Adrenal gland (tissue), 9 donors: ENCODE measurements at regions not wholly inside any gene's neighbourhood (a gene's known extent, or its start where the extent isn't known, plus 50 kb on each side); places are given as distances from the start of the nearest gene placed in this dataset.

Experiments
- DNase-seq, 7 donors: peaks; one replicate each; pipeline ENCODE4 v3.0.0-alpha.2; 2019 to 2020
- H3K27ac ChIP-seq, 5 donors: fragments of 200-600 bp; sonication (generic) in 4 of 5; 1 replicate in 3 of 5; 2 replicates in 2 of 5; pipeline versions ENCODE4 v1.5.1 to v1.8.0; 2016 to 2020; ENCODE audit warnings: mild to moderate bottlenecking in 1 of 5
- H3K27me3 ChIP-seq: fragments of 200-600 bp; 2 replicates; pipeline ENCODE4 v1.8.0; 2021
- H3K36me3 ChIP-seq, 2 donors: fragments of 200-600 bp; replicated peaks in 1 of 2; 1 replicate in 1 of 2; 2 replicates in 1 of 2; pipeline versions ENCODE4 v1.5.1 to v1.8.0; 2018 to 2022
- H3K4me1 ChIP-seq, 2 donors: fragments of 200-600 bp; replicated peaks in 1 of 2; 1 replicate in 1 of 2; 2 replicates in 1 of 2; pipeline versions ENCODE4 v1.5.1 to v1.8.0; 2018 to 2021
- H3K4me3 ChIP-seq, 4 donors: fragments of 200-600 bp; sonication (generic) in 3 of 4; one replicate each; pipeline ENCODE4 v1.5.1; 2016 to 2018
- H3K9me3 ChIP-seq, 3 donors: fragments of 200-600 bp; sonication (generic) in 1 of 3; replicated peaks in 1 of 3; 1 replicate in 2 of 3; 2 replicates in 1 of 3; pipeline versions ENCODE4 v1.5.1 to v1.8.0; 2016 to 2021
- POLR2A ChIP-seq, 2 donors: fragments of 450-650 bp; IDR thresholded peaks; one replicate each; pipeline ENCODE4 v1.6.1; 2017; ENCODE audit warnings: antibody characterized with exemption in 2 of 2, mild to moderate bottlenecking in 2 of 2, moderate library complexity in 1 of 2
- WGBS, 4 donors: extraction: QIAGEN DNeasy Blood & Tissue Kit in 2 of 4; methylation state at CpG; one replicate each; pipeline versions ENCODE4 v1.1.5 to v1.1.7; 2013 to 2017; 5-methylcytosine and 5-hydroxymethylcytosine counted together
- intact Hi-C, 2 donors: fragments of 100-400 bp; cut with DNase I; formaldehyde crosslinking; loops; one replicate each; pipeline versions ENCODE4 v1.14.1 to v1.15.0; 2022 to 2023
- TF ChIP-seq, protein P1 (sequence below), 6 experiments: fragments of 450-650 bp in 4 of 6; fragments of 200-600 bp in 2 of 6; sonication (generic) in 1 of 6; IDR thresholded peaks; 1 replicate in 5 of 6; 2 replicates in 1 of 6; pipeline versions ENCODE4 v1.5.1 to v1.8.0; 2016 to 2021; ENCODE audit warnings: antibody characterized with exemption in 6 of 6, mild to moderate bottlenecking in 2 of 6, moderate library complexity in 1 of 6
- donor health status: healthy with polysubstance abuse.
- donor health status: Bipolar disorder and iron deficiency.
- donor health status: DM: yes; HTN: yes; CAD: no.
- donor health status: DM: no; HTN: no; CAD: no.
- donor health status: DM: no; HTN: no; CAD: no.

DNA sequence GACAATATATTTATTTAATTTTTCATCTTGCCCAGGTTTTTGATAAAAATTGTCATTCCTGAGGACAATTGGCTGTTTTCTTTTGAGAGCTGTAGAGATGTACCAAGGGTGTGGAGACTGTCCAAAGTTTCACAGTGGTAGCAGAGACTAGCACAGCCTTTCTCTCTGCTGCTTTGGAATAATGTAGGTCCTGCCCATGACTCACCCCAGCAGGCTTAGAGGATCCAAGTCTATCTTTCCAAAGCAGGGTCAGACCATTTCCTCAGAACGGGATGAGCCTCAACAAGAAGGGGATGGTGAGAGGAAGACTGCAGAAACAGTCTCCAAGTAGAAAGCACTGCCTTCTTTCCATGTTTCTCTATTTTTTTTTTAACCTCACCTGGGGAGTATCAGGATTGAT lies 131.5 kb upstream of the RPL34 start:
- H3K36me3 ChIP-seq, result no peaks in the 10 kb centered on the region
- TF ChIP-seq POLR2A (IDR thresholded peaks at IDR 0.05), result no peak
- TF ChIP-seq, protein P1, sequence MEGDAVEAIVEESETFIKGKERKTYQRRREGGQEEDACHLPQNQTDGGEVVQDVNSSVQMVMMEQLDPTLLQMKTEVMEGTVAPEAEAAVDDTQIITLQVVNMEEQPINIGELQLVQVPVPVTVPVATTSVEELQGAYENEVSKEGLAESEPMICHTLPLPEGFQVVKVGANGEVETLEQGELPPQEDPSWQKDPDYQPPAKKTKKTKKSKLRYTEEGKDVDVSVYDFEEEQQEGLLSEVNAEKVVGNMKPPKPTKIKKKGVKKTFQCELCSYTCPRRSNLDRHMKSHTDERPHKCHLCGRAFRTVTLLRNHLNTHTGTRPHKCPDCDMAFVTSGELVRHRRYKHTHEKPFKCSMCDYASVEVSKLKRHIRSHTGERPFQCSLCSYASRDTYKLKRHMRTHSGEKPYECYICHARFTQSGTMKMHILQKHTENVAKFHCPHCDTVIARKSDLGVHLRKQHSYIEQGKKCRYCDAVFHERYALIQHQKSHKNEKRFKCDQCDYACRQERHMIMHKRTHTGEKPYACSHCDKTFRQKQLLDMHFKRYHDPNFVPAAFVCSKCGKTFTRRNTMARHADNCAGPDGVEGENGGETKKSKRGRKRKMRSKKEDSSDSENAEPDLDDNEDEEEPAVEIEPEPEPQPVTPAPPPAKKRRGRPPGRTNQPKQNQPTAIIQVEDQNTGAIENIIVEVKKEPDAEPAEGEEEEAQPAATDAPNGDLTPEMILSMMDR (IDR thresholded peaks at IDR 0.05), result no peak
- intact Hi-C loops, result no loop called here
- H3K27me3 ChIP-seq, result no peaks in the 10 kb centered on the region
- peaks cover 0 to 6% (median 3%) of the 10 kb centered on the region in 3 donors for H3K9me3 ChIP-seq
- 47 to 80% (median 53%) methylated on average over 1 of the region's 1 CpG for WGBS, 4 donors
- no peak for DNase-seq
- H3K27ac ChIP-seq, result no peak overlapping the region
- no peaks in the 10 kb centered on the region for H3K4me1 ChIP-seq
- H3K4me3 ChIP-seq, result no peak overlapping the region

DNA sequence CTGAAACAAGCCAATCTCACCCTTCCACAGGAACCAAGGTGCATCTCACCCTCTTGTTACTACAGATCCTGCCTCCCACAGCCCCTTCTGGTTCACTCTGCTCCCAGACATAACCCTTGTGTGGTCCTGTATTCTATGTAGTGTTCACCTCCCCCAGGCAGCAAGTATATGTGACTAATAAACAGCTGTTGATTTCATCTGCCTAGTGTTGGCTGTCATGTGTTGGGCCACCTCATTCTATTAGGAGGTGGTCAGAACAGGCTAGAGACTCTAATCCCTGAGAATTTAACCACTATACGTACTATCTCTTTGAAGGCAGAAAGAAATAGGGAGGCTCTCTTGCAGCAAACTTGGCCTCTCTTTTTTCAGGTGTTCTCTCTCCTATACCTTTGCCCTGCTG lies 134.3 kb upstream of the RPL34 start:
- no peaks in the 10 kb centered on the region for H3K36me3 ChIP-seq
- peaks cover 0 to 6% of the 10 kb centered on the region in 2 donors for H3K4me1 ChIP-seq
- no peaks in the 10 kb centered on the region for H3K27me3 ChIP-seq
- no peak for TF ChIP-seq POLR2A (IDR thresholded peaks at IDR 0.05)
- TF ChIP-seq, protein P1 (IDR thresholded peaks at IDR 0.05), result no peak
- 42 to 100% (median 68%) methylated on average over 1 of the region's 1 CpG for WGBS, 4 donors
- no peak for DNase-seq
- intact Hi-C loops, result no loop called here
- H3K9me3 ChIP-seq, result no peaks in the 10 kb centered on the region
- no peak overlapping the region for H3K4me3 ChIP-seq
- H3K27ac ChIP-seq, result no peak overlapping the region

DNA sequence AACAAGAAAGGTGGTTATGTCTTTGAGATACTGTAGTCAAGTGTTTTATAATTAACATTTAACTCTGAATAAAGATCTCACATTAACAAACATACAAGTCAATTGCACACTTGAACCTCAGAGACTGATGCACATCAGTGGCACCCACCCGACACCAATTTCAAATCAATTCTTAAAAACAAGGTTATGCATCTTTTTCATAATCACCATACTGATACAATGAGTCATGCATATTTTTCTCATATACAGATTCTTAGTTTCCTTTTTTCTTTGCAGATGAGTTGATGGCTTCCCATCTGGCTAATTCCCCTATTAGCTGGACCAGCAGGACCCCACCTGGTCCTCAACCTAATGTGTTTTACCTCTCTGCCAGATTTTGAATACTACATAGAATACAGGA lies 136.2 kb upstream of the RPL34 start:
- Histone ChIP-seq H3K4me3 (no peak overlapping the region), H3K27ac (no peak overlapping the region), H3K36me3 (no peaks in the 10 kb centered on the region), H3K27me3 (no peaks in the 10 kb centered on the region), H3K9me3 (no peaks in the 10 kb centered on the region), H3K4me1 (peaks cover 0 to 6% of the 10 kb centered on the region in 2 donors)
- 54 to 76% (median 69%) methylated on average over 1 of the region's 1 CpG for WGBS, 4 donors
- DNase-seq, result no peak
- no peak for TF ChIP-seq POLR2A (IDR thresholded peaks at IDR 0.05)
- TF ChIP-seq, protein P1 (IDR thresholded peaks at IDR 0.05), result no peak
- intact Hi-C loops, result no loop called here

DNA sequence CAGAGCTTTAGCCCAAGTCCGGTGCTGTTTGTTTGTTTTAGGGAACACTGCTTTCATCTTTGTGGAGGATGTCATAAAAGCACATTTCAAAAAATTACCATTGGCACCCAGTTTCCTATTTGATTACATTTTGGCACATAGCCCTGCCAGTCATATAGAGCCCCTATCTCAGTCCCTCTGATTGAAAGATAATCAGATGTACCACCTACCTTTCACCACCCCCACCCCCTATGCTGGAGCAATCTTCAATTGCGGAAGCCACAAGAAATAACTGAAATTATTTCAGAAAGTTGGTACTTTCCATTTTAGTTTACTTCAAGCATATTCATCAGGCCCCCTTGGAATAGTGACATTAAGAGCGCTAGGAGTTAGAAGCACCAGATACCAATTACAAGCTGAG lies 136.7 kb upstream of the RPL34 start:
- no peak overlapping the region for H3K4me3 ChIP-seq
- peaks cover 0 to 6% of the 10 kb centered on the region in 2 donors for H3K4me1 ChIP-seq
- no peaks in the 10 kb centered on the region for H3K36me3 ChIP-seq
- no peaks in the 10 kb centered on the region for H3K27me3 ChIP-seq
- WGBS, 4 donors, result 69 to 75% (median 74%) methylated on average over 3 of the region's 3 CpGs
- no peak overlapping the region for H3K27ac ChIP-seq
- TF ChIP-seq, protein P1 (IDR thresholded peaks at IDR 0.05), result no peak
- TF ChIP-seq POLR2A (IDR thresholded peaks at IDR 0.05), result no peak
- intact Hi-C loops, result no loop called here
- DNase-seq, result no peak
- H3K9me3 ChIP-seq, result no peaks in the 10 kb centered on the region
